ENCODE measurements at regions not wholly inside any gene's neighbourhood (a gene's known extent, or its start where the extent isn't known, plus 50 kb on each side); places are given as distances from the start of the nearest gene placed in this dataset.

- TF ChIP-seq SIN3A (IDR thresholded peaks at IDR 0.05; ENCODE audit: borderline replicate concordance, insufficient read depth, low read length) (no peak), TAF1 (IDR thresholded peaks at IDR 0.05; ENCODE audit: borderline replicate concordance, insufficient read depth, low read length) (no peak), POLR2AphosphoS5 (IDR thresholded peaks at IDR 0.05; ENCODE audit: low read depth, low read length) (no peak), FOXP2 (optimal IDR thresholded peaks at IDR 0.05; ENCODE audit: borderline replicate concordance, extremely low read depth, extremely low read length, insufficient read depth) (no peak), REST (IDR thresholded peaks at IDR 0.05; ENCODE audit: insufficient read depth in 1 of 2, low read depth in 2 of 2, low read length in 2 of 2) (no peak)
These were observed 150.0 kb upstream of the GOT2 start for GRCh38 chr16:58884141-58884540.

GRCh38 chr16:58883131-58883530 is 149.0 kb upstream of the GOT2 start:
- no peak for TF ChIP-seq SIN3A (IDR thresholded peaks at IDR 0.05; ENCODE audit: borderline replicate concordance, insufficient read depth, low read length)
- no peak for TF ChIP-seq REST (IDR thresholded peaks at IDR 0.05; ENCODE audit: insufficient read depth in 1 of 2, low read depth in 2 of 2, low read length in 2 of 2)
- no peak for TF ChIP-seq POLR2AphosphoS5 (IDR thresholded peaks at IDR 0.05; ENCODE audit: low read depth, low read length)
- TF ChIP-seq TAF1 (IDR thresholded peaks at IDR 0.05; ENCODE audit: borderline replicate concordance, insufficient read depth, low read length): no peak
- no peak for TF ChIP-seq FOXP2 (optimal IDR thresholded peaks at IDR 0.05; ENCODE audit: borderline replicate concordance, extremely low read depth, extremely low read length, insufficient read depth)

GRCh38 chr16:58882292-58882691 is 148.2 kb upstream of the GOT2 start:
- TF ChIP-seq POLR2AphosphoS5 (IDR thresholded peaks at IDR 0.05; ENCODE audit: low read depth, low read length) (no peak), REST (IDR thresholded peaks at IDR 0.05; ENCODE audit: insufficient read depth in 1 of 2, low read depth in 2 of 2, low read length in 2 of 2) (no peak), FOXP2 (optimal IDR thresholded peaks at IDR 0.05; ENCODE audit: borderline replicate concordance, extremely low read depth, extremely low read length, insufficient read depth) (no peak), TAF1 (IDR thresholded peaks at IDR 0.05; ENCODE audit: borderline replicate concordance, insufficient read depth, low read length) (no peak), SIN3A (IDR thresholded peaks at IDR 0.05; ENCODE audit: borderline replicate concordance, insufficient read depth, low read length) (no peak)

- no peak for TF ChIP-seq POLR2AphosphoS5 (IDR thresholded peaks at IDR 0.05; ENCODE audit: low read depth, low read length)
- no peak for TF ChIP-seq SIN3A (IDR thresholded peaks at IDR 0.05; ENCODE audit: borderline replicate concordance, insufficient read depth, low read length)
- TF ChIP-seq FOXP2 (optimal IDR thresholded peaks at IDR 0.05; ENCODE audit: borderline replicate concordance, extremely low read depth, extremely low read length, insufficient read depth): no peak
- TF ChIP-seq TAF1 (IDR thresholded peaks at IDR 0.05; ENCODE audit: borderline replicate concordance, insufficient read depth, low read length): no peak
- TF ChIP-seq REST (IDR thresholded peaks at IDR 0.05; ENCODE audit: insufficient read depth in 1 of 2, low read depth in 2 of 2, low read length in 2 of 2): no peak
These were observed 132.8 kb upstream of the GOT2 start for GRCh38 chr16:58866935-58867334.

GRCh38 chr16:58863761-58864160 is 129.6 kb upstream of the GOT2 start:
- TF ChIP-seq SIN3A (IDR thresholded peaks at IDR 0.05; ENCODE audit: borderline replicate concordance, insufficient read depth, low read length): no peak

Measured in PFSK-1 (cell line).